GM23338 (cell line): ENCODE measurements at regions not wholly inside any gene's neighbourhood (a gene's known extent, or its start where the extent isn't known, plus 50 kb on each side); places are given as distances from the start of the nearest gene placed in this dataset.

Experiments used
- ATAC-seq: fragments of 200-7000 bp; cut with Tn5 transposase; 3 replicates; pipeline ENCODE4 v1.9.1; 2020
- DNase-seq: peaks from one replicate; pipeline ENCODE4 v3.0.0-alpha.2; 2015; ENCODE audit warnings: low spot score
- H2AFZ ChIP-seq: fragments of 200-600 bp; sonication (generic); 2 replicates; pipeline ENCODE4 v1.8.0; 2016; ENCODE audit warnings: antibody characterized with exemption, mild to moderate bottlenecking, moderate library complexity
- H3F3A ChIP-seq: fragments of 200-600 bp; sonication (generic); replicated peaks from 2 replicates; pipeline ENCODE4 v1.8.0; 2017; ENCODE audit warnings: antibody characterized with exemption, mixed run types, low read depth
- H3K27ac ChIP-seq: fragments of 200-600 bp; sonication (generic); 2 replicates; pipeline ENCODE4 v1.6.1; 2016; ENCODE audit warnings: low read depth
- H3K27me3 ChIP-seq: fragments of 200-600 bp; sonication (generic); 2 replicates; pipeline ENCODE4 v1.8.0; 2016; ENCODE audit warnings: mild to moderate bottlenecking, mixed run types, moderate library complexity; ENCODE audit not compliant: insufficient read depth
- H3K36me3 ChIP-seq: fragments of 200-600 bp; sonication (generic); 2 replicates; pipeline ENCODE4 v1.8.0; 2016; ENCODE audit warnings: mild to moderate bottlenecking; ENCODE audit not compliant: insufficient read depth
- H3K4me1 ChIP-seq: fragments of 200-600 bp; sonication (generic); 2 replicates; pipeline ENCODE4 v1.8.0; 2016; ENCODE audit warnings: mild to moderate bottlenecking, moderate library complexity; ENCODE audit not compliant: insufficient read depth
- H3K4me2 ChIP-seq: fragments of 200-600 bp; sonication (generic); 2 replicates; pipeline ENCODE4 v1.7.1; 2017; ENCODE audit warnings: mixed run types
- H3K4me3 ChIP-seq: fragments of 200-600 bp; sonication (generic); 2 replicates; pipeline ENCODE4 v1.6.1; 2016; ENCODE audit warnings: mixed run types
- H3K79me2 ChIP-seq: fragments of 200-600 bp; sonication (generic); replicated peaks from 2 replicates; pipeline ENCODE4 v1.8.0; 2017; ENCODE audit warnings: mild to moderate bottlenecking; ENCODE audit not compliant: insufficient read depth
- H3K9me2 ChIP-seq: fragments of 200-600 bp; sonication (generic); 2 replicates; pipeline ENCODE4 v1.8.0; 2017; ENCODE audit not compliant: insufficient read depth
- H4K20me1 ChIP-seq: fragments of 200-600 bp; sonication (generic); replicated peaks from 2 replicates; pipeline ENCODE4 v1.8.0; 2017; ENCODE audit warnings: mild to moderate bottlenecking; ENCODE audit not compliant: insufficient read depth
- H3K27ac Mint-ChIP-seq: 2 replicates; pipeline ENCODE4 v1.8.0; 2020; ENCODE audit warnings: inconsistent platforms, mild to moderate bottlenecking, moderate library complexity, mixed read lengths
- H3K27me3 Mint-ChIP-seq: 3 replicates; pipeline ENCODE4 v1.8.0; 2022; ENCODE audit warnings: low read depth, mild to moderate bottlenecking, moderate library complexity, mixed read lengths, inconsistent platforms; ENCODE audit not compliant: insufficient read depth, poor library complexity
- H3K36me3 Mint-ChIP-seq: 3 replicates; pipeline ENCODE4 v1.8.0; 2021; ENCODE audit warnings: low read depth, mild to moderate bottlenecking, inconsistent platforms, moderate library complexity, mixed read lengths
- H3K4me1 Mint-ChIP-seq: 3 replicates; pipeline ENCODE4 v1.8.0; 2020; ENCODE audit warnings: mild to moderate bottlenecking, inconsistent platforms, mixed read lengths
- H3K4me3 Mint-ChIP-seq: 3 replicates; pipeline ENCODE4 v1.8.0; 2021; ENCODE audit warnings: moderate library complexity, mild to moderate bottlenecking, inconsistent platforms, mixed read lengths
- H3K9me3 Mint-ChIP-seq: 3 replicates; pipeline ENCODE4 v1.8.0; 2020; ENCODE audit warnings: moderate library complexity, mild to moderate bottlenecking, inconsistent platforms, mixed read lengths
- CREB1 ChIP-seq: fragments of 250-450 bp; sonication (Bioruptor Pico); IDR thresholded peaks from 2 replicates; pipeline ENCODE4 v1.5.0; 2020; ENCODE audit warnings: low read depth, mild to moderate bottlenecking, moderate library complexity
- CTCF ChIP-seq, 2 experiments: fragments of 200-600 bp in 1 of 2; sonication (generic) in 1 of 2; conservative IDR thresholded peaks; 2 replicates each; pipeline versions ENCODE4 v1.5.1 to v1.6.1; 2016 to 2017; ENCODE audit warnings: antibody characterized with exemption in 2 of 2, low read depth in 2 of 2, mild to moderate bottlenecking in 2 of 2, moderate library complexity in 1 of 2
- EZH2 ChIP-seq: fragments of 200-600 bp; sonication (generic); IDR thresholded peaks from one replicate; pipeline ENCODE4 v1.8.0; 2017; ENCODE audit warnings: antibody characterized with exemption, mild to moderate bottlenecking, low read depth; ENCODE audit not compliant: unreplicated experiment
- EZH2phosphoT487 ChIP-seq: fragments of 200-600 bp; sonication (generic); IDR thresholded peaks from one replicate; pipeline ENCODE4 v1.8.1; 2018; ENCODE audit warnings: antibody characterized with exemption; ENCODE audit not compliant: unreplicated experiment
- JUNB ChIP-seq: IDR thresholded peaks from one replicate; pipeline ENCODE4 v1.6.1; 2016; ENCODE audit warnings: antibody characterized with exemption; ENCODE audit not compliant: unreplicated experiment
- NANOG ChIP-seq: IDR thresholded peaks from 2 replicates; pipeline ENCODE4 v1.6.1; 2016; ENCODE audit warnings: antibody characterized with exemption, borderline replicate concordance
- REST ChIP-seq: IDR thresholded peaks from one replicate; pipeline ENCODE4 v1.6.1; 2018; ENCODE audit warnings: antibody characterized with exemption; ENCODE audit not compliant: unreplicated experiment
- STAT1 ChIP-seq: IDR thresholded peaks from one replicate; pipeline ENCODE4 v1.6.1; 2016; ENCODE audit warnings: antibody characterized with exemption; ENCODE audit not compliant: unreplicated experiment
- ZNF331 ChIP-seq: fragments of 250-450 bp; sonication (Bioruptor Pico); IDR thresholded peaks from 2 replicates; pipeline ENCODE4 v1.5.0; 2020; ENCODE audit warnings: low read depth, mild to moderate bottlenecking, moderate library complexity
- TF ChIP-seq, protein P1 (sequence below): IDR thresholded peaks from 2 replicates; pipeline ENCODE4 v1.6.1; 2016; ENCODE audit warnings: antibody characterized with exemption

GRCh38 chr4:133855001-133855400 is 346.6 kb downstream of the PABPC4L start:
- Mint-ChIP-seq H3K9me3 (no peaks in the 10 kb centered on the region), H3K27ac (no peak overlapping the region), H3K4me3 (no peak overlapping the region), H3K27me3 (no peaks in the 10 kb centered on the region), H3K36me3 (no peaks in the 10 kb centered on the region), H3K4me1 (no peaks in the 10 kb centered on the region)
- Histone ChIP-seq H3K4me3 (no peak overlapping the region), H3K27ac (no peak overlapping the region), H3K79me2 (no peaks in the 10 kb centered on the region), H3K27me3 (no peaks in the 10 kb centered on the region), H3F3A (no peaks in the 10 kb centered on the region), H2AFZ (no peak overlapping the region), H3K36me3 (no peaks in the 10 kb centered on the region), H3K9me2 (no peaks in the 10 kb centered on the region), H3K4me2 (no peak overlapping the region), H3K4me1 (no peaks in the 10 kb centered on the region), H4K20me1 (no peaks in the 10 kb centered on the region)
- no peak for TF ChIP-seq ZNF331 (CRISPR knock-in tag)
- TF ChIP-seq REST, result no peak
- TF ChIP-seq EZH2, result no peak
- TF ChIP-seq NANOG, result no peak
- TF ChIP-seq, protein P1, sequence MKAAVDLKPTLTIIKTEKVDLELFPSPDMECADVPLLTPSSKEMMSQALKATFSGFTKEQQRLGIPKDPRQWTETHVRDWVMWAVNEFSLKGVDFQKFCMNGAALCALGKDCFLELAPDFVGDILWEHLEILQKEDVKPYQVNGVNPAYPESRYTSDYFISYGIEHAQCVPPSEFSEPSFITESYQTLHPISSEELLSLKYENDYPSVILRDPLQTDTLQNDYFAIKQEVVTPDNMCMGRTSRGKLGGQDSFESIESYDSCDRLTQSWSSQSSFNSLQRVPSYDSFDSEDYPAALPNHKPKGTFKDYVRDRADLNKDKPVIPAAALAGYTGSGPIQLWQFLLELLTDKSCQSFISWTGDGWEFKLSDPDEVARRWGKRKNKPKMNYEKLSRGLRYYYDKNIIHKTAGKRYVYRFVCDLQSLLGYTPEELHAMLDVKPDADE, result no peak
- TF ChIP-seq CTCF (conservative IDR thresholded peaks at IDR 0.05; ENCODE audit: low read depth in 2 of 2), result no peak
- no peak for TF ChIP-seq STAT1
- TF ChIP-seq JUNB, result no peak
- no peak for ATAC-seq
- DNase-seq, result no peak

GRCh38 chr4:133839326-133839725 is 362.3 kb downstream of the PABPC4L start:
- Histone ChIP-seq H4K20me1 (no peaks in the 10 kb centered on the region), H3K4me3 (no peak overlapping the region), H3K27ac (no peak overlapping the region), H3K79me2 (no peaks in the 10 kb centered on the region), H3K4me2 (no peak overlapping the region), H3K27me3 (no peaks in the 10 kb centered on the region), H3K36me3 (no peaks in the 10 kb centered on the region), H3F3A (no peaks in the 10 kb centered on the region), H3K9me2 (no peaks in the 10 kb centered on the region), H3K4me1 (no peaks in the 10 kb centered on the region), H2AFZ (no peak overlapping the region)
- DNase-seq (peak; percentile 31), ATAC-seq (no peak)
- no peak overlapping the region for H3K27ac Mint-ChIP-seq
- TF ChIP-seq EZH2phosphoT487, result no peak
- TF ChIP-seq CTCF (conservative IDR thresholded peaks at IDR 0.05; ENCODE audit: low read depth in 2 of 2), result peak; percentile 53 to 55
- TF ChIP-seq CREB1, result no peak
- H3K4me3 Mint-ChIP-seq, result no peak overlapping the region
- peaks cover 1% of the 10 kb centered on the region for H3K27me3 Mint-ChIP-seq
- H3K9me3 Mint-ChIP-seq, result peaks cover 30% of the 10 kb centered on the region
- no peaks in the 10 kb centered on the region for H3K4me1 Mint-ChIP-seq
- H3K36me3 Mint-ChIP-seq, result peaks cover 19% of the 10 kb centered on the region; the same call in 2 of the 3 replicates
